HepG2 (cell line): ENCODE measurements at regions not wholly inside any gene's neighbourhood (a gene's known extent, or its start where the extent isn't known, plus 50 kb on each side); places are given as distances from the start of the nearest gene placed in this dataset.

ENCODE experiments used
- ATAC-seq: fragments of 200-7000 bp; cut with Tn5 transposase; 3 replicates; pipeline ENCODE4 v1.9.1; 2020; ENCODE audit warnings: mild to moderate bottlenecking, moderate library complexity
- BruUV-seq: library from RNA; stranded (reverse); fragments of 400-500 nt; replicated peaks from 2 replicates; lab custom pipeline; 2021; lab: Mats Ljungman, UMichigan
- CTCF ChIA-PET: fragments of 300-600 bp; formaldehyde crosslinking; extraction: SDS; loops from one replicate; lab custom pipeline; 2021; ENCODE audit warnings: low total read pairs, inconsistent platforms, low intra/inter-chr PET ratio; lab: Yijun Ruan, JAX
- POLR2A ChIA-PET: fragments of 350-600 bp; sonication (Branson Sonifier 250); formaldehyde crosslinking; loops from one replicate; lab custom pipeline; 2020; ENCODE audit warnings: antibody characterized with exemption, inconsistent platforms; lab: Yijun Ruan, JAX
- DNase-seq: peaks from one replicate; pipeline ENCODE4 v3.0.0-alpha.2; 2015; ENCODE audit warnings: low spot score
- FAIRE-seq: peaks from 3 replicates; lab custom pipeline; 2011; peaks lifted over from hg19 to GRCh38; lab: Jason Lieb, UNC
- H2AFZ ChIP-seq: one replicate; pipeline ENCODE4 v1.6.1; 2011; ENCODE audit warnings: low read length, inconsistent platforms
- H3K27ac ChIP-seq: fragments of 300-600 bp; 3 replicates; pipeline ENCODE4 v1.8.0; 2011; ENCODE audit warnings: mixed run types, mild to moderate bottlenecking, mixed read lengths, low read length, inconsistent platforms; ENCODE audit not compliant: insufficient read depth; ENCODE audit errors: extremely low read length
- H3K27me3 ChIP-seq, 2 experiments: fragments of 200-600 bp in 1 of 2; 2 replicates in 1 of 2; 3 replicates in 1 of 2; pipeline versions ENCODE4 v1.6.0 to v1.8.0; 2011; ENCODE audit warnings: low read length in 2 of 2, mild to moderate bottlenecking in 2 of 2, moderate library complexity in 2 of 2, inconsistent platforms in 1 of 2; ENCODE audit not compliant: insufficient read depth in 2 of 2, control insufficient read depth in 1 of 2
- H3K36me3 ChIP-seq, 2 experiments: fragments of 200-600 bp in 1 of 2; replicated peaks in 1 of 2; 2 replicates in 1 of 2; 3 replicates in 1 of 2; pipeline versions ENCODE4 v1.5.1 to v1.8.0; 2011; ENCODE audit warnings: low read length in 2 of 2, inconsistent platforms in 1 of 2; ENCODE audit not compliant: insufficient read depth in 2 of 2, control insufficient read depth in 1 of 2
- H3K4me1 ChIP-seq: 2 replicates; pipeline ENCODE4 v1.5.1; 2012; ENCODE audit warnings: low read length, inconsistent platforms; ENCODE audit not compliant: insufficient read depth
- H3K4me2 ChIP-seq: 2 replicates; pipeline ENCODE4 v1.6.0; 2011; ENCODE audit warnings: low read depth, low read length, inconsistent platforms
- H3K4me3 ChIP-seq, 3 experiments: fragments of 200-600 bp in 1 of 3; sonication (generic), shearing (Covaris generic) in 1 of 3; replicated peaks in 1 of 3; 2 replicates each; pipeline ENCODE4 v1.5.1; 2011 to 2016; ENCODE audit warnings: low read length in 3 of 3, inconsistent platforms in 2 of 3, low read depth in 2 of 3, mild to moderate bottlenecking in 2 of 3, control low read depth in 1 of 3, mixed read lengths in 1 of 3; ENCODE audit not compliant: insufficient read depth in 1 of 3
- H3K79me2 ChIP-seq: one replicate; pipeline ENCODE4 v1.6.1; 2011; ENCODE audit warnings: low read length, inconsistent platforms; ENCODE audit not compliant: insufficient read depth
- H3K9ac ChIP-seq: 2 replicates; pipeline ENCODE4 v1.6.0; 2011; ENCODE audit warnings: mild to moderate bottlenecking, low read depth, low read length, inconsistent platforms; ENCODE audit not compliant: insufficient read depth
- H3K9me3 ChIP-seq: 2 replicates; pipeline ENCODE4 v1.5.1; 2012; ENCODE audit warnings: mild to moderate bottlenecking, low read length
- H4K20me1 ChIP-seq: 2 replicates; pipeline ENCODE4 v1.6.0; 2011; ENCODE audit warnings: inconsistent platforms, mild to moderate bottlenecking, low read length, moderate library complexity; ENCODE audit not compliant: insufficient read depth
- ATAD3A ChIP-seq: sonication (generic); formaldehyde crosslinking; IDR thresholded peaks from 2 replicates; pipeline ENCODE4 v1.4.0; 2020; ENCODE audit warnings: missing genetic modification reagents
- HHEX ChIP-seq: IDR thresholded peaks from 2 replicates; pipeline ENCODE4 v1.6.1; 2016; ENCODE audit warnings: control low read depth
- MAZ ChIP-seq, 2 experiments: sonication (generic) in 1 of 2; formaldehyde crosslinking in 1 of 2; IDR thresholded peaks; 2 replicates each; pipeline versions ENCODE4 v1.5.0 to v1.6.1; 2012 to 2020; ENCODE audit warnings: low read depth in 2 of 2, mild to moderate bottlenecking in 2 of 2, borderline replicate concordance in 1 of 2, improper control_type of control experiment in 1 of 2, low read length in 1 of 2, missing genetic modification reagents in 1 of 2, moderate library complexity in 1 of 2
- MBNL3 ChIP-seq: fragments of 250-450 bp; sonication (Bioruptor Pico); conservative IDR thresholded peaks from 2 replicates; pipeline ENCODE4 v1.8.0; 2022; ENCODE audit warnings: mild to moderate bottlenecking, inconsistent platforms
- MEF2D ChIP-seq: sonication (generic); formaldehyde crosslinking; IDR thresholded peaks from 2 replicates; pipeline ENCODE4 v1.5.1; 2020; ENCODE audit warnings: mild to moderate bottlenecking, missing genetic modification reagents
- PITX1 ChIP-seq: sonication (generic); formaldehyde crosslinking; IDR thresholded peaks from 2 replicates; pipeline ENCODE4 v1.5.1; 2020; ENCODE audit warnings: mild to moderate bottlenecking, missing genetic modification reagents
- RAD51 ChIP-seq: fragments of 450-650 bp; IDR thresholded peaks from 2 replicates; pipeline ENCODE4 v1.6.1; 2016; ENCODE audit warnings: borderline replicate concordance
- TRIM22 ChIP-seq: fragments of 450-650 bp; IDR thresholded peaks from 2 replicates; pipeline ENCODE4 v1.6.1; 2017
- ZMYM2 ChIP-seq: sonication (generic); formaldehyde crosslinking; IDR thresholded peaks from 2 replicates; pipeline ENCODE4 v1.8.0; 2022; ENCODE audit warnings: mild to moderate bottlenecking, missing genetic modification reagents
- ZMYM3 ChIP-seq: sonication (generic); formaldehyde crosslinking; IDR thresholded peaks from 2 replicates; pipeline ENCODE4 v1.5.1; 2020; ENCODE audit warnings: mild to moderate bottlenecking, missing genetic modification reagents
- ZNF124 ChIP-seq: sonication (generic); formaldehyde crosslinking; IDR thresholded peaks from 2 replicates; pipeline ENCODE4 v1.4.0; 2020; ENCODE audit warnings: missing genetic modification reagents
- ZNF143 ChIP-seq: sonication (generic); formaldehyde crosslinking; IDR thresholded peaks from 2 replicates; pipeline ENCODE4 v1.4.0; 2020; ENCODE audit warnings: missing genetic modification reagents
- ZNF382 ChIP-seq: sonication (generic); formaldehyde crosslinking; IDR thresholded peaks from 2 replicates; pipeline ENCODE4 v1.5.0; 2020; ENCODE audit warnings: missing genetic modification reagents, mild to moderate bottlenecking, borderline replicate concordance
- ZNF512B ChIP-seq: sonication (generic); formaldehyde crosslinking; IDR thresholded peaks from 2 replicates; pipeline ENCODE4 v1.5.1; 2020; ENCODE audit warnings: missing genetic modification reagents, mild to moderate bottlenecking, borderline replicate concordance
- ZNF547 ChIP-seq: sonication (generic); formaldehyde crosslinking; IDR thresholded peaks from 2 replicates; pipeline ENCODE4 v1.5.1; 2020; ENCODE audit warnings: mild to moderate bottlenecking, missing genetic modification reagents
- WGBS: methylation state at CpG from one replicate; pipeline ENCODE4 v1.1.6; 2017; ENCODE audit warnings: low lambda C conversion rate; 5-methylcytosine and 5-hydroxymethylcytosine counted together
- in situ Hi-C: cut with HindIII; loops from 2 replicates; pipeline ENCODE4 v1.10.0; 2017; ENCODE audit warnings: low pct_unique_long_range_greater_than_20kb; ENCODE audit not compliant: extremely low pct_ligation_motif_present
- intact Hi-C: fragments of 100-400 bp; cut with micrococcal nuclease; formaldehyde crosslinking; loops from one replicate; pipeline ENCODE4 v1.10.0; 2022; ENCODE audit not compliant: unreplicated experiment

- Histone ChIP-seq H3K36me3 (no peaks in the 10 kb centered on the region), H2AFZ (no peak overlapping the region), H3K27ac (no peak overlapping the region), H3K4me2 (no peak overlapping the region), H3K9me3 (peaks cover 10% of the 10 kb centered on the region; the same call in 1 of the 2 replicates)
- ChIA-PET CTCF (no interaction called here), POLR2A (no interaction called here)
- 39% methylated on average over 12 of the region's 12 CpGs for WGBS
- ATAC-seq, result no peak
- TF ChIP-seq TRIM22, result no peak
- TF ChIP-seq, all 625 proteins: peak for 0
- FAIRE-seq (no peak), DNase-seq (no peak)
- Histone ChIP-seq H3K4me3 (no peak overlapping the region), H4K20me1 (no peaks in the 10 kb centered on the region), H3K27me3 (no peaks in the 10 kb centered on the region), H3K9ac (no peak overlapping the region), H3K79me2 (no peaks in the 10 kb centered on the region), H3K4me1 (no peaks in the 10 kb centered on the region)
- BruUV-seq, result no TSS peak
- intact Hi-C loops, result no loop called here
- in situ Hi-C loops, result no loop called here
Measured at GRCh38 chr7:98687111-98687751, 70.1 kb downstream of the NPTX2 start.

- Histone ChIP-seq H3K27ac (no peak overlapping the region), H3K4me3 (no peak overlapping the region), H3K27me3 (no peaks in the 10 kb centered on the region), H3K4me2 (no peak overlapping the region), H3K79me2 (no peaks in the 10 kb centered on the region), H3K9ac (no peak overlapping the region), H3K9me3 (peaks cover 10% of the 10 kb centered on the region; the same call in 1 of the 2 replicates), H4K20me1 (no peaks in the 10 kb centered on the region), H2AFZ (no peak overlapping the region), H3K4me1 (no peaks in the 10 kb centered on the region), H3K36me3 (no peaks in the 10 kb centered on the region)
- DNase-seq (no peak), ATAC-seq (no peak), FAIRE-seq (no peak)
- BruUV-seq, result no TSS peak
- TF ChIP-seq ZNF124 (CRISPR knock-in tag), result no peak
- no peak for TF ChIP-seq ZNF547 (CRISPR knock-in tag)
- TF ChIP-seq ZNF143 (CRISPR knock-in tag), result no peak
- TF ChIP-seq ZNF382 (CRISPR knock-in tag), result no peak
- TF ChIP-seq MBNL3, result no peak
- no peak for TF ChIP-seq HHEX (CRISPR knock-in tag)
- no peak for TF ChIP-seq ZMYM3 (CRISPR knock-in tag)
- no peak for TF ChIP-seq ZNF512B
- no peak for TF ChIP-seq ATAD3A
- no peak for TF ChIP-seq MEF2D
- TF ChIP-seq RAD51, result no peak
- TF ChIP-seq PITX1 (CRISPR knock-in tag), result no peak
- TF ChIP-seq MAZ (IDR thresholded peaks at IDR 0.05; ENCODE audit: borderline replicate concordance, low read depth, low read length), result no peak
- no peak for TF ChIP-seq MAZ (CRISPR knock-in tag; IDR thresholded peaks at IDR 0.05; ENCODE audit: low read depth)
- TF ChIP-seq ZMYM2 (CRISPR knock-in tag), result no peak
- WGBS, result 18% methylated on average over 4 of the region's 4 CpGs
- CTCF ChIA-PET, result no interaction called here
- POLR2A ChIA-PET, result no interaction called here
- intact Hi-C loops, result no loop called here
- in situ Hi-C loops, result no loop called here
Measured at GRCh38 chr7:98691619-98692018, 74.5 kb downstream of the NPTX2 start.
